ENCODE measurements at regions not wholly inside any gene's neighbourhood (a gene's known extent, or its start where the extent isn't known, plus 50 kb on each side); places are given as distances from the start of the nearest gene placed in this dataset.

DNA sequence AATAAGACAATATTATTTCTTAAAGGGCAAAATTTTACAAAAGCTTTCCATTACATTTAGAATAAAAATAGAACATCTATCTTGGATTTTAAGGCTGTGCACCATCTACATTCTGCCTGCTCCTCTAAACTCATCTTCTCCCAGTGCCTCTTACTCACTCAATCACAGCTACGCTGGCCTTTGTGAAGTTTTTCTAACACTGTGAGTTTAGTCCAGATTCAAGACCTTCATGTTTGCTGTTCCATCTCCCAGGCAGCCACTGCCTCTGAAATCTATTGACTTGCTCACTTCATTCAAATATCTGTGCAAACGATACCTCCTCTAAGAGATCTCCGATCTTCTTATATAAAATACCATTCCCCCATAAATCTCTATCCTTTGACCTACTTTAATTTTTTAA lies 673.4 kb upstream of the KIF2B start:
- no peak for DNase-seq

DNA sequence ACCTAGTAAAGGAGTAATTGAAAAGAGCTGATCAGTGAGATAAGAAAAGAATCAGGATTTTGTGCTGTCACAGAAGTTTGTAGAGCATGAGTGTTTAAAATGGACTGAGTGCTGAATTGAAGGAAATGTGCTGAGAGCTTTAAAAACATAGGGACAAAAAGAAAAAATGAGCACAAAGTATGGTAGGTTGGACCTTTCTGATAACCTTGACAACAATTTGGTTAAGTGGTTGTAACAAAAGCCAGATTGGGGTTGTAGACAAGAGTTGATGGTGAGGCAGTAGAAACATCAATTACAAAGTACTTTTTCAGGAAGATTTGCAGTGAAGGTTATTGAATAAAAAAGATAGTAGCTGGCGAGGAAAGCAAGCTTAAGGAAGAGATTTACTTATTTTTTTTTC lies 674.7 kb upstream of the KIF2B start:
- no peak for DNase-seq

DNA sequence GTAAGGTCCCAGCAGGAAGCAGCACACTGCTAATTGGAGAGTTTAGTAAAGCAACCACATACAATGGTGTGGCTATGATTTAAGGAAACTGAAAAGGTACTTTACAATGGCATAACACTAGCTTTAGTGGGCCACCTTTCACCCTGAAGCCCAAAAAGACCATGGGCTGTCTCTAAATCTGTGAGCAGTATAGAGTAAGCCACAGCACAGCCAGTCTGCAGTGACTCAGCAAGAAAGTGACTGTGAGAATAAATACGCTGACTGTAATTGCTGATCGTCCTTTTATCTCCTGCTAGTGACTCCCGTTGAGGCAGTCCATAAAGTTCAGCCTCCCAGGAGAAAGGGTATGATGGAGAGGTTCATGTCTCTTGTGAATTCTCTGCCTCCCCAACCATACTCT lies 679.8 kb upstream of the KIF2B start:
- DNase-seq = peak; percentile 29 to 67

GRCh38 chr17:53141731-53142130 lies 681.0 kb upstream of the KIF2B start:
- no peak for DNase-seq

DNA sequence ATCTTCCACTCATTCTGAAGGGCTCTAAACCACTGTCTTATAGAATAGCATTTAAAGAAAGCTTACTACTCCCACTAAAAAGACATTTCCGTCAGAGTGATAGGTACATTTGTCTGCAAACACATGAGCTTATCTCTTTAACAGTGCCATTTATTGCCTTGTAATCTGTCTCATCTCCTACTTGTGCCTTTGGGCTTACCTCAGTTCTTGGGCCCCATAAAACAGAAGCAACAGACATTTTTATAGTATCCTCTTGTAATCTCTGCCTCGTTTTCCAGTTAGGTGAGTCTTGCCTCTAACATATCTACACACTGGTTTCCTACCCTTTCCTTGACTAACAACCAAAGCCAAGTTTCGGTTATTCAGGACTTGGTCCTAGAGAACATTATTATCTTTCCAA lies 681.4 kb upstream of the KIF2B start:
- DNase-seq = no peak

- no peak for DNase-seq
Measured at GRCh38 chr17:53137869-53138268, 684.9 kb upstream of the KIF2B start.

GRCh38 chr17:53135969-53136368 lies 686.8 kb upstream of the KIF2B start:
- DNase-seq = no peak

- peak in 1 of 2 experiments; percentile 22 for DNase-seq
Measured at GRCh38 chr17:53134548-53134947, 688.2 kb upstream of the KIF2B start.

DNA sequence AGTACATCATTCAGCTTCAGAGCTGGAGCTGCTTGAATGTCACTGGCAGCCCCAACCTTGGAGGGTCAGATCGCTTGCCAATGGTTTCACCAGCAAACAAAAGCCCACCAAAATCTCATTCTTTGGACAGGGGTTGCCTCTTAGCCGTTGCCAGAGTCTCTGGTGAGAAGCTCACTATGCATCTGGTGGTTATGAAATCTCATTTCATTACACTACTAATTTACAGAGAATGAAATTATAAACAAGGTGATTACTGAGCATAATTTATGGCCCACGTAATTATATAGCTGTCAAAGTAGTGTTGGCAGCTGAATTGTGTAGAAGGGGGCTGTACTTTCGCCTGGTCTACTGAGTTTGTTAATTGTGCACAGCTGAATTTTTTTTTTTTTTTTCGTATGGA lies 688.9 kb upstream of the KIF2B start:
- DNase-seq = peak; percentile 13 to 60

- no peak for DNase-seq
Measured at GRCh38 chr17:53129863-53130262, 692.9 kb upstream of the KIF2B start.

- no peak for DNase-seq
Measured at GRCh38 chr17:53127331-53127730, 695.4 kb upstream of the KIF2B start.

- no peak for DNase-seq
Measured at GRCh38 chr17:53122966-53123365, 699.8 kb upstream of the KIF2B start.

DNA sequence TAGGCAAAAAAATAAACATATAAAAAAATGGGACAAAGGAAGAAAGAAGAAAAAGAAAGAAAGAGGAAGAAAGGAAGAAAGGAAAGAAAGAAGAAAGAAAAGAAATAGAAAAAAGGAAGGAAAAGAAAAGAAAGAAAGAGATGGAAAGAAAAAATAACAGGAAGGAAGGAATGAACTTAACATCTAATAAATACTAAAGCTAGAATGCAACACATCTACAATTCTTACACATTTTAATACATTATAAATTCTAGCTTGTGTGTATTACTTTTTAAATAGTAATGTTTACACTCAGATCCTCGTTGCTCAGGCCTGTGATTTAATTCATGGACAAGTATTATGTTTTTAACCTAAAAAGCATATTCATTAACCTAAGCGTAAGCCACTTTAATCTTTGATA lies 703.0 kb upstream of the KIF2B start:
- no peak for DNase-seq

DNA sequence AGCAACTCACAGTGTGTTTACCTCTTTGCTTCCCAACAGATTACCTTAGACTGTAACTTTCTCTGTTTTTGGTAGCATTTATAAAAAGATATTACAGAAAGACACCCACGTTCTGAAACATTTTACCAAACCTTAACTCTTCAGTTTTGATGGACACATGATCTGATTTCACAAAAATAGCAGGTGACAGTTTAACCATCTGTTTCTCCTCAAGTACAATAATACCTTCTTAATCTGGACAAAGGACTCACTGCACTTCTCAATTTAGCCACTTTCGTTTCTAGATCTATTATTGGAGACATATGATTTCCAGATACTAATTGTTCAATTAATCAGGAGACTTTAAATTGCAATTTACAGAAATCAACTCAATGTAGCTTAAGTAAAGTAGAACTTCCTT lies 703.8 kb upstream of the KIF2B start:
- no peak for DNase-seq

GRCh38 chr17:53106886-53107285 lies 715.8 kb upstream of the KIF2B start:
- DNase-seq = no peak

GRCh38 chr17:53101706-53102105 lies 721.0 kb upstream of the KIF2B start:
- DNase-seq = no peak

DNA sequence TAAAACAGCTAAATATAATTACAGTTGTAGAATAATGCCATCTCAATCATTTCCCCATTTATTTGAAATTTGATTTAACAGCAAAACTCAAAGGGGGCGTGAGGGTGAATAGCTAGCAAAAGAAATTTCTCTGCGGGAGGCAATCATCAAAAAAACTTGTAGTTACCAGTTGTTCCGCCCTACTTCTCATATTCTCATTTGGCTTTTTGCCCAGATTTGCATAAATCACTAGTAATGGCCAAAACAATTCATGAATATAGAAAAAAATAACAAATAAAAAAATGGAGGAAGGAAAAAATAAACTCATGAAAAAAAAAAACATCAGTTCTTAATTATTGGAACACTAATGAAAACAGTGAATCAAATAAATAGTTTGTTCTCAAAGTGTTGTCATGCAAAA lies 722.6 kb upstream of the KIF2B start:
- DNase-seq = no peak

- DNase-seq = peak in 1 of 2 experiments; percentile 23
Measured at GRCh38 chr17:53093391-53093790, 729.3 kb upstream of the KIF2B start.

- DNase-seq = no peak
Measured at GRCh38 chr17:53092072-53092471, 730.7 kb upstream of the KIF2B start.

DNA sequence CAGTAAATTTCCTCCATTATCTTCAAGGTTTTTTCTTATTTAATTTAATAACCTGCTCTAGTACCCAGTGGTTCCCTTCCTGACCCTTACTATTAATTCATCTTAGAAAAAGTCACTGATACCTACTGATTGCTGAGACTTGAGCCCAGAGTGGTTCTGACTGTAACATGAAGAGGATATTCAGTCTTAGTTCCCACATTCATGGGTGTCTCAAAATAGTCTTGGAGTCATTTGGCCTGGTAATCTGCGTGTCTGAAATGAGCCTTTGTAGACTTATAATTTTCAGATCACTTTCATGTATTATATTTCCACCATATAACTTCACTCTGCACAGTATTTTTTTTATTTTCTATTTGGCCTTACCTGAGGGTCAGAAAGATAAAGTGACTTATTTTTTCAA lies 732.0 kb upstream of the KIF2B start:
- DNase-seq = no peak

DNA sequence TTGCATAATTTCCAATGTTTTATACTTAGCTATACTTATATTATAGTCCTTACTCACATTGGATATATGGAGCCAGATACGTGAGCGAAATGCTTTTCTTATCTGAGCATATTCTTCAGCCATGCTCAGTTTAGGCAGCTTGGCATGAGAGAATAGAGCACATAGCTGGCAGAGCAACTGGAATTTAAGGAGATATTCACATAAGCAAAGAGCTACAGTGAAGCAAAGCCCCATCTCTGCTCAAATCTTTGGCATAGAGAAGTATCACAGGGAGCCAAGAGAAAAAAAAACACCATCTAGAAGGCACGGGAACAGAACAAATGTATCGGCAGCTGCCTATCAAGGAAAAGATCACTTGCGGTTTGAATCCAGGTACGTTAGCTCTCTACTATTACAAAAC lies 734.2 kb upstream of the KIF2B start:
- no peak for DNase-seq

GRCh38 chr17:53061446-53061845 lies 761.3 kb upstream of the KIF2B start:
- DNase-seq = no peak

GRCh38 chr17:53058031-53058430 lies 764.7 kb upstream of the KIF2B start:
- DNase-seq = no peak

DNA sequence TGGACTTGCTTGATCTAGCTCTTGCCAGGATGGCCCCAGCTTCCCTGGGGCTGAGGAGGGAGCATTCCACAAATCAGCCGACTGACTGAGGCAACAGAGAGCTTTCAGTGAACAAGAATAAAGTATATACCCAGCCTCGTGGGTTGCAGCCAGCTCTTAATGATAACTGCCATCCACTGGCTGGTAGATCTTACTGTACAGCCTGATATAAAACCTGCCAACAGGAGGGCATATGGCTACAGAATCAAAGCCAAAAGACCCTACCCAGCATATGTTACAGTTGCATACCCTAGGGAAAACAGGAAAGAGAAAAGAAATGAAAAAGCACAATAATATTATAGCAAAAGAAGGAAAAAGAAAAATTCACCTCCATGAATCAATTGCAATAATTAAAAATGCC lies 775.9 kb upstream of the KIF2B start:
- no peak for DNase-seq

- no peak for DNase-seq
Measured at GRCh38 chr17:53039981-53040380, 782.7 kb upstream of the KIF2B start.

DNA sequence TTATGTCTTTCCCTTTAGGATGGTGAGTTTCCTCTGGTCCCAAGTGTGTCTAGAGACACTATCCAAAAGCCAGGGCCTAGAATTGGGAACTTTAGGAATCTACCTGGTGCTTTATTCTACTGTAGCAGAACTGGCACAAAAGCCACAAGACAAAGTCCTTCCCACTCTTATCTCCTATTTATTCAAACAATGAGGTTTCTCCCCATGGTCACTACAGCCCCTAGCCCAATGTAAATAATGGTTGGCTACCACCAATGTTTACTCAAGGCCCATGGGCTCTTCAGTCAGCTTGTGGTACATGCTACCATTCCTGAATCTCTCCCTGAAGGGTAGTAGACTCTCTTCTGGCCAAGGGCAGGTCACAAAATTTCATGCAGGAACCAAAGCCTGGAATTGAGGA lies 789.4 kb upstream of the KIF2B start:
- DNase-seq = no peak
